ENCODE measurements at regions not wholly inside any gene's neighbourhood (a gene's known extent, or its start where the extent isn't known, plus 50 kb on each side); places are given as distances from the start of the nearest gene placed in this dataset.
A peak's percentile ranks its signal among the peaks of the same experiment; 100 is the strongest.

- H3K4me1 ChIP-seq: peaks cover 0 to 4% (median 0%) of the 10 kb centered on the region in 9 donors
- H3K36me3 ChIP-seq: no peaks in the 10 kb centered on the region
- WGBS, 2 donors: 85 to 88% methylated on average over 9 of the region's 9 CpGs
- intact Hi-C loops (cut with DNase I): no loop called here
- H3K27me3 ChIP-seq: no peaks in the 10 kb centered on the region
- DNase-seq (no peak), ATAC-seq (no peak)
- no peak overlapping the region for H3K27ac ChIP-seq
- peaks cover 0 to 17% (median 0%) of the 10 kb centered on the region in 11 donors for H3K9me3 ChIP-seq
- no peak overlapping the region for H3K4me3 ChIP-seq
- TF ChIP-seq CTCF (IDR thresholded peaks at IDR 0.05): no peak
These were observed 373.2 kb upstream of the TNRC6C start for GRCh38 chr17:77585142-77585860.

- H3K36me3 ChIP-seq: no peaks in the 10 kb centered on the region
- no peak overlapping the region for H3K27ac ChIP-seq
- DNase-seq: no peak
- H3K4me1 ChIP-seq: no peaks in the 10 kb centered on the region
- WGBS, 2 donors: 72 to 79% methylated on average over 16 of the region's 16 CpGs
- H3K9me3 ChIP-seq: peaks cover 0 to 11% (median 0%) of the 10 kb centered on the region in 11 donors
- intact Hi-C loops (cut with DNase I): no loop called here
- ATAC-seq: peak in 1 of 8 donors; percentile 18
- no peak overlapping the region for H3K4me3 ChIP-seq
- peaks cover 0 to 4% (median 0%) of the 10 kb centered on the region in 7 donors for H3K27me3 ChIP-seq
- TF ChIP-seq CTCF (IDR thresholded peaks at IDR 0.05): no peak
These were observed 367.4 kb upstream of the TNRC6C start for GRCh38 chr17:77590951-77591735.

- intact Hi-C loops (cut with DNase I): no loop called here
- no peak overlapping the region for H3K27ac ChIP-seq
- DNase-seq: no peak
- WGBS, 2 donors: 88% methylated on average over 13 of the region's 13 CpGs
- ATAC-seq: no peak
- no peak for TF ChIP-seq CTCF (IDR thresholded peaks at IDR 0.05)
- no peak overlapping the region for H3K4me3 ChIP-seq
- H3K4me1 ChIP-seq: no peaks in the 10 kb centered on the region
- peaks cover 0 to 4% (median 0%) of the 10 kb centered on the region in 7 donors for H3K27me3 ChIP-seq
- H3K36me3 ChIP-seq: no peaks in the 10 kb centered on the region
- peaks cover 0 to 6% (median 0%) of the 10 kb centered on the region in 11 donors for H3K9me3 ChIP-seq
These were observed 366.2 kb upstream of the TNRC6C start for GRCh38 chr17:77592106-77592865.

- Histone ChIP-seq H3K27me3 (peaks cover 0 to 4% (median 0%) of the 10 kb centered on the region in 7 donors), H3K27ac (no peak overlapping the region), H3K4me1 (no peaks in the 10 kb centered on the region), H3K9me3 (no peaks in the 10 kb centered on the region), H3K36me3 (no peaks in the 10 kb centered on the region), H3K4me3 (no peak overlapping the region)
- intact Hi-C loops (cut with DNase I): no loop called here
- TF ChIP-seq CTCF (IDR thresholded peaks at IDR 0.05): no peak
- DNase-seq: no peak
- ATAC-seq: no peak
- 85 to 91% methylated on average over 5 of the region's 5 CpGs for WGBS, 2 donors
These were observed 365.4 kb upstream of the TNRC6C start for GRCh38 chr17:77593081-77593480.
